ENCODE measurements at regions not wholly inside any gene's neighbourhood (a gene's known extent, or its start where the extent isn't known, plus 50 kb on each side); places are given as distances from the start of the nearest gene placed in this dataset.

DNA sequence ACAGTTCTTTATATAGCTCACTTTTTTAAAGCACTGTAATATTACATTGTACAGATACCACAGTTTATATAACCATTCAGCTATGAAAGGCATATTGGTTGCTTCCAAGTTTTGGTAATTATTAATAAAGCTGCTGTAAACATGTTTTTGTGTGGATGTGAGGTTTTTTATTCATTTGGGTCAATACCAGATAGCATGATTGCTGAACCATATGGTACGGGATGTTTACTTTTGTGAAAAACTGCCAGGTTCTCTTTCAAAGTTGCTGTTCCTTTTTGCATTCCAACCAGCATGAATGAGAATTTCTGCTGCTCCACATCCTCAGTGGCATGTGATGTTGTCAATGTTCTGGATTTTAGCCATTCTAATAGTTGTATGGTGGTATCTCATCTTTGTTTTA lies 439.6 kb upstream of the NMUR2 start:
- TF ChIP-seq, protein P1, sequence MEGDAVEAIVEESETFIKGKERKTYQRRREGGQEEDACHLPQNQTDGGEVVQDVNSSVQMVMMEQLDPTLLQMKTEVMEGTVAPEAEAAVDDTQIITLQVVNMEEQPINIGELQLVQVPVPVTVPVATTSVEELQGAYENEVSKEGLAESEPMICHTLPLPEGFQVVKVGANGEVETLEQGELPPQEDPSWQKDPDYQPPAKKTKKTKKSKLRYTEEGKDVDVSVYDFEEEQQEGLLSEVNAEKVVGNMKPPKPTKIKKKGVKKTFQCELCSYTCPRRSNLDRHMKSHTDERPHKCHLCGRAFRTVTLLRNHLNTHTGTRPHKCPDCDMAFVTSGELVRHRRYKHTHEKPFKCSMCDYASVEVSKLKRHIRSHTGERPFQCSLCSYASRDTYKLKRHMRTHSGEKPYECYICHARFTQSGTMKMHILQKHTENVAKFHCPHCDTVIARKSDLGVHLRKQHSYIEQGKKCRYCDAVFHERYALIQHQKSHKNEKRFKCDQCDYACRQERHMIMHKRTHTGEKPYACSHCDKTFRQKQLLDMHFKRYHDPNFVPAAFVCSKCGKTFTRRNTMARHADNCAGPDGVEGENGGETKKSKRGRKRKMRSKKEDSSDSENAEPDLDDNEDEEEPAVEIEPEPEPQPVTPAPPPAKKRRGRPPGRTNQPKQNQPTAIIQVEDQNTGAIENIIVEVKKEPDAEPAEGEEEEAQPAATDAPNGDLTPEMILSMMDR (IDR thresholded peaks at IDR 0.05; ENCODE audit: insufficient read depth, low read length, poor library complexity, severe bottlenecking), result no peak
- H3K27me3 ChIP-seq (ENCODE audit: control insufficient read depth, insufficient read depth, low read length), result no peaks in the 10 kb centered on the region
- no peak overlapping the region for H3K4me3 ChIP-seq (ENCODE audit: low read depth, low read length)
- DNase-seq (ENCODE audit: low read depth), result no peak
- H3K36me3 ChIP-seq (ENCODE audit: control insufficient read depth, insufficient read depth, low read length), result no peaks in the 10 kb centered on the region

DNA sequence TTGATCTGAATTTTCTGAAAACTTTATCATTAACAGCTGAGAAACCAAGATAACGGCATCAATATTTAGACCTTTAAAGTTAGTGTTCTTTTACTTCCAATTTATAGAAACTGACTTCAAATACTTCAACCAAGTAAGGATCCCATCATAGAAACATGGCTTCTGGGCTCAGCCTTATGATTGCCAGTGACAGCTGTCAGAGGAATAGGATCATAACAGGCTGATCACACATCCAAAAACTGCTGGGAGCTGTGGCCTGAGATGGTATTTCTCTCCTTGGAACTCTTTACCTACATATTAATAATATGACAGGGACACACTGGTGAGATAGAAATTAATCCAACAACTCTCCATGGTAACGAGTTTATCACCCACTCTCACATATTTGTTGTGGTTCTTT lies 448.3 kb upstream of the NMUR2 start:
- Histone ChIP-seq H3K36me3 (ENCODE audit: control insufficient read depth, insufficient read depth, low read length) (no peaks in the 10 kb centered on the region), H3K4me3 (ENCODE audit: low read depth, low read length) (no peak overlapping the region), H3K27me3 (ENCODE audit: control insufficient read depth, insufficient read depth, low read length) (no peaks in the 10 kb centered on the region)
- TF ChIP-seq, protein P1 (IDR thresholded peaks at IDR 0.05; ENCODE audit: insufficient read depth, low read length, poor library complexity, severe bottlenecking), result no peak
- no peak for DNase-seq (ENCODE audit: low read depth)

DNA sequence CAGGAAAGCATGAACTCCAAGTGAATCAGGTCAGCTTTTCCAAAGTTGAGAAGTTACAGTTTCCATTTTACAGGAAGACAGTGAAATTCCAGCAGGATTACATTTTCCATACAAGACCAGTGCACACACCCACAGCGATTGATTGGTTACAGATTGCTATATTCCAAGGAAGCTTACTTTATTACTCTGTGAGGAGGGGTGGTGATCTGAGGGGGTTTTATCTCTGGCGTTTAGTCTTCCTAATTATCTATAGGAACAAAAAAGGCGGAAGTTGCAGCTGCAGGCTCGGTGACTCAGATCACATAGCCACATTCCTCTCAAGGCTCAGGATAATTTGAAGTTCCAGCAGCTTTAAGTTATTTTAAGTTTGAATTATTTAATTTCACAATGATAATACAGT lies 450.4 kb upstream of the NMUR2 start:
- TF ChIP-seq, protein P1 (IDR thresholded peaks at IDR 0.05; ENCODE audit: insufficient read depth, low read length, poor library complexity, severe bottlenecking), result no peak
- no peak for DNase-seq (ENCODE audit: low read depth)
- no peaks in the 10 kb centered on the region for H3K27me3 ChIP-seq (ENCODE audit: control insufficient read depth, insufficient read depth, low read length)

DNA sequence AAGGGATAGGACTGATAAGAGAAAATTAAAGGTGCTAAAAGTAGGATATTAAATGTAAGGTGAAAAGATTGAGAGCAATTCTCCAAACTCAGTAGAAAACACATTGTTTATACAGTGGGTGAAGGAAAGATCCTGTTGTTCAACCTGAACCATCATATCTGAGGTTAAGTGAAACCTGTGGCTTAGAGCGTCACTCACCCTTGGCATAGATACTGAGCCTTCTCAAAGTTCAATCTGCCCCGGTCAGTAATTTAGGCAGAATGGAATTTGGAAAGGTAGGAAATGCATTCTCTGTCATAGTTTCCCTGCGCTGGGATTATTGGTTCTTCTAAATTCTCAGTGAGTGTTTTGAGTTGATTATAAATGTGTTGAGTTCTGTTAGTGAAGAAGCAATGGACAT lies 456.2 kb upstream of the NMUR2 start:
- no peak for DNase-seq (ENCODE audit: low read depth)
- Histone ChIP-seq H3K27me3 (ENCODE audit: control insufficient read depth, insufficient read depth, low read length) (no peaks in the 10 kb centered on the region), H3K4me3 (ENCODE audit: low read depth, low read length) (no peak overlapping the region), H3K36me3 (ENCODE audit: control insufficient read depth, insufficient read depth, low read length) (no peaks in the 10 kb centered on the region)
- TF ChIP-seq, protein P1 (IDR thresholded peaks at IDR 0.05; ENCODE audit: insufficient read depth, low read length, poor library complexity, severe bottlenecking), result no peak

More for the DNA sequence above, 450.4 kb upstream of the NMUR2 start:
- Histone ChIP-seq H3K36me3 (ENCODE audit: control insufficient read depth, insufficient read depth, low read length) (no peaks in the 10 kb centered on the region), H3K4me3 (ENCODE audit: low read depth, low read length) (no peak overlapping the region)

DNA sequence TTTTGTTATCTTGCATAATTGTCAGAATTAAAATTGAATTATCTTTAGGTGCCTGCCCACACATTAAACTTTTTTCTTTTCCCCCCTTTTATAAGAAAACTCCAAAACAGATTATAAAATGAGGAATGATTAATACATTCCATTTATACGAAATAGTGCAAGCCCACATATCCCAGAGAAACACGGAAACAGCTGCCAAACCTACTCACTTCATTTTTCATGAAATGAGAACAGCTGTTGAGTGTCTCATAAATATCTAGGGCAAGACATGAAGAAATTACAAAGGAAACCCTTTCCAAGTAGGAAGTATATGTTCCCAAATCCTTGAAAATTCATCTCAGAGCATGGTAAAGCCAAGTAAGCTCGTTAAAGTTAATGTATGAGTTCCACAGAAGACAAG lies 459.4 kb upstream of the NMUR2 start:
- no peak for DNase-seq (ENCODE audit: low read depth)
- TF ChIP-seq, protein P1 (IDR thresholded peaks at IDR 0.05; ENCODE audit: insufficient read depth, low read length, poor library complexity, severe bottlenecking), result no peak
- Histone ChIP-seq H3K36me3 (ENCODE audit: control insufficient read depth, insufficient read depth, low read length) (no peaks in the 10 kb centered on the region), H3K4me3 (ENCODE audit: low read depth, low read length) (no peak overlapping the region), H3K27me3 (ENCODE audit: control insufficient read depth, insufficient read depth, low read length) (no peaks in the 10 kb centered on the region)

DNA sequence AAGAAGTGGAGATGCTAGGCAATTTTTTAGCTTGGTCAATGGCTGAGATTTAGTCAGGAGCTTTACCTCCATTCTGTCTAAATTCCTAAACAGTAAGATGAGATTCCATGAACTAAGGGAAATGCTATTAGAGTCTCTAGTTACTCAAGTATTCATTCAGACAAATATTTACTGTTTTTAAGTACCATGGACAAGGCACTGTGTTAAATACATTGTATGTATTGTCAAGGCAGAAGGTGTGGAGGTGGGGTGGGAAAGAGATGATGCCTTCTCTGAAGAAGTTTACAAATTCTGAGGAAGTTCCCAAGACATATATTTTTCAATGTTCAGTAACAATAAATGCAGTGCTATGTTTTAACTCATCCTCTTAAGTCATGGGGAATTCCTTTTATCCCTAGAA lies 459.9 kb upstream of the NMUR2 start:
- Histone ChIP-seq H3K27me3 (ENCODE audit: control insufficient read depth, insufficient read depth, low read length) (no peaks in the 10 kb centered on the region), H3K4me3 (ENCODE audit: low read depth, low read length) (no peak overlapping the region), H3K36me3 (ENCODE audit: control insufficient read depth, insufficient read depth, low read length) (no peaks in the 10 kb centered on the region)
- TF ChIP-seq, protein P1 (IDR thresholded peaks at IDR 0.05; ENCODE audit: insufficient read depth, low read length, poor library complexity, severe bottlenecking), result no peak
- no peak for DNase-seq (ENCODE audit: low read depth)

Measured in kidney epithelial cell (primary cell).